Panc1 (cell line): ENCODE measurements at regions not wholly inside any gene's neighbourhood (a gene's known extent, or its start where the extent isn't known, plus 50 kb on each side); places are given as distances from the start of the nearest gene placed in this dataset.

Source experiments
- ATAC-seq: fragments of 200-7000 bp; cut with Tn5 transposase; 2 replicates; pipeline ENCODE4 v1.9.1; 2020; ENCODE audit warnings: mild to moderate bottlenecking, moderate library complexity
- BruUV-seq: library from RNA; stranded (reverse); fragments of 400-500 nt; replicated peaks from 2 replicates; lab custom pipeline; 2021; lab: Mats Ljungman, UMichigan
- CTCF ChIA-PET: fragments of 300-600 bp; sonication (Branson Sonifier 250); formaldehyde crosslinking; loops from one replicate; lab custom pipeline; 2022; ENCODE audit warnings: antibody characterized with exemption; lab: Charles Lee
- POLR2A ChIA-PET: fragments of 300-600 bp; sonication (Branson Sonifier 250); formaldehyde crosslinking; loops from one replicate; lab custom pipeline; 2022; ENCODE audit warnings: antibody characterized with exemption; lab: Charles Lee
- DNase-seq: peaks from one replicate; pipeline ENCODE4 v3.0.0-alpha.2; 2010; ENCODE audit warnings: low read depth, low spot score
- H3K27ac ChIP-seq: 2 replicates; pipeline ENCODE4 v1.5.1; 2011; ENCODE audit warnings: mild to moderate bottlenecking, low read length, inconsistent platforms
- H3K27me3 ChIP-seq: fragments of 200-500 bp; sonication (Bioruptor generic); 2 replicates; pipeline ENCODE4 v1.6.0; 2014; ENCODE audit warnings: low read length, inconsistent platforms; ENCODE audit not compliant: control insufficient read depth, insufficient read depth
- H3K36me3 ChIP-seq: fragments of 200-500 bp; sonication (Bioruptor generic); 2 replicates; pipeline ENCODE4 v1.5.1; 2014; ENCODE audit warnings: inconsistent platforms, mild to moderate bottlenecking, low read length, moderate library complexity; ENCODE audit not compliant: control insufficient read depth, insufficient read depth
- H3K4me1 ChIP-seq: 2 replicates; pipeline ENCODE4 v1.5.1; 2011; ENCODE audit warnings: inconsistent platforms, mild to moderate bottlenecking, low read length, moderate library complexity; ENCODE audit not compliant: control insufficient read depth, insufficient read depth
- H3K4me3 ChIP-seq, 2 experiments: 2 replicates each; pipeline ENCODE4 v1.5.1; 2011 to 2012; ENCODE audit warnings: low read depth in 2 of 2, low read length in 2 of 2, mild to moderate bottlenecking in 2 of 2, inconsistent platforms in 1 of 2, moderate library complexity in 1 of 2
- H3K9me3 ChIP-seq: fragments of 200-500 bp; sonication (Bioruptor generic); 2 replicates; pipeline ENCODE4 v1.5.1; 2014; ENCODE audit warnings: low read depth, mild to moderate bottlenecking, inconsistent platforms, low read length, moderate library complexity; ENCODE audit not compliant: control insufficient read depth, insufficient read depth
- CTCF ChIP-seq: fragments of 450-650 bp; IDR thresholded peaks from 2 replicates; pipeline ENCODE4 v1.5.1; 2017; ENCODE audit warnings: mild to moderate bottlenecking
- POLR2AphosphoS5 ChIP-seq: IDR thresholded peaks from 2 replicates; pipeline ENCODE4 v1.6.1; 2012; ENCODE audit warnings: mild to moderate bottlenecking, low read depth, low read length, moderate library complexity
- REST ChIP-seq, 2 experiments: IDR thresholded peaks; 2 replicates each; pipeline ENCODE4 v1.6.1; 2011 to 2012; ENCODE audit warnings: low read depth in 2 of 2, control low read depth in 1 of 2, low read length in 1 of 2, mild to moderate bottlenecking in 1 of 2, moderate library complexity in 1 of 2; ENCODE audit not compliant: insufficient read depth in 1 of 2
- SIN3A ChIP-seq: IDR thresholded peaks from 2 replicates; pipeline ENCODE4 v1.6.1; 2012; ENCODE audit warnings: low read depth, mild to moderate bottlenecking, low read length, moderate library complexity, borderline replicate concordance; ENCODE audit not compliant: insufficient read depth
- TCF7L2 ChIP-seq: IDR thresholded peaks from 2 replicates; pipeline ENCODE4 v1.6.1; 2011; ENCODE audit warnings: mild to moderate bottlenecking, low read depth, low read length, inconsistent platforms
- in situ Hi-C: cut with HindIII; loops from 2 replicates; pipeline ENCODE4 v1.10.0; 2016; ENCODE audit warnings: low sequenced_read_pairs, low pct_unique_long_range_greater_than_20kb
- intact Hi-C: fragments of 100-400 bp; cut with micrococcal nuclease; formaldehyde crosslinking; loops from one replicate; pipeline ENCODE4 v1.10.0; 2022; ENCODE audit not compliant: unreplicated experiment

- ChIA-PET CTCF (no interaction called here), POLR2A (no interaction called here)
- H3K27me3 ChIP-seq: no peaks in the 10 kb centered on the region
- no peaks in the 10 kb centered on the region for H3K4me1 ChIP-seq
- H3K36me3 ChIP-seq: no peaks in the 10 kb centered on the region
- no peak overlapping the region for H3K4me3 ChIP-seq
- TF ChIP-seq SIN3A: no peak
- TF ChIP-seq POLR2AphosphoS5: no peak
- TF ChIP-seq REST (IDR thresholded peaks at IDR 0.05; ENCODE audit: insufficient read depth in 1 of 2, low read depth in 2 of 2, low read length in 1 of 2): no peak
- TF ChIP-seq CTCF: no peak
- no peak for TF ChIP-seq TCF7L2
- intact Hi-C loops: no loop called here
- H3K9me3 ChIP-seq: no peaks in the 10 kb centered on the region
- no TSS peak for BruUV-seq
- ATAC-seq (no peak), DNase-seq (no peak)
- in situ Hi-C loops: no loop called here
- no peak overlapping the region for H3K27ac ChIP-seq
These were observed 129.7 kb upstream of the ZFP42 start for GRCh38 chr4:187865914-187866313.

GRCh38 chr4:187883049-187883448, 112.5 kb upstream of the ZFP42 start:
- Histone ChIP-seq H3K4me3 (no peak overlapping the region), H3K4me1 (no peaks in the 10 kb centered on the region), H3K27me3 (no peaks in the 10 kb centered on the region), H3K27ac (no peak overlapping the region), H3K9me3 (no peaks in the 10 kb centered on the region), H3K36me3 (no peaks in the 10 kb centered on the region)
- no peak for ATAC-seq
- TF ChIP-seq REST (IDR thresholded peaks at IDR 0.05; ENCODE audit: insufficient read depth in 1 of 2, low read depth in 2 of 2, low read length in 1 of 2): no peak
- no peak for TF ChIP-seq CTCF
- TF ChIP-seq TCF7L2: no peak
- no peak for TF ChIP-seq POLR2AphosphoS5
- TF ChIP-seq SIN3A: no peak
- CTCF ChIA-PET: no interaction called here
- POLR2A ChIA-PET: no interaction called here
- no peak for DNase-seq
- no TSS peak for BruUV-seq
- intact Hi-C loops (no loop called here), in situ Hi-C loops (no loop called here)
